ENCODE measurements at regions not wholly inside any gene's neighbourhood (a gene's known extent, or its start where the extent isn't known, plus 50 kb on each side); places are given as distances from the start of the nearest gene placed in this dataset.

- no peak for TF ChIP-seq POLR2A (IDR thresholded peaks at IDR 0.05)
- TF ChIP-seq, protein P1, sequence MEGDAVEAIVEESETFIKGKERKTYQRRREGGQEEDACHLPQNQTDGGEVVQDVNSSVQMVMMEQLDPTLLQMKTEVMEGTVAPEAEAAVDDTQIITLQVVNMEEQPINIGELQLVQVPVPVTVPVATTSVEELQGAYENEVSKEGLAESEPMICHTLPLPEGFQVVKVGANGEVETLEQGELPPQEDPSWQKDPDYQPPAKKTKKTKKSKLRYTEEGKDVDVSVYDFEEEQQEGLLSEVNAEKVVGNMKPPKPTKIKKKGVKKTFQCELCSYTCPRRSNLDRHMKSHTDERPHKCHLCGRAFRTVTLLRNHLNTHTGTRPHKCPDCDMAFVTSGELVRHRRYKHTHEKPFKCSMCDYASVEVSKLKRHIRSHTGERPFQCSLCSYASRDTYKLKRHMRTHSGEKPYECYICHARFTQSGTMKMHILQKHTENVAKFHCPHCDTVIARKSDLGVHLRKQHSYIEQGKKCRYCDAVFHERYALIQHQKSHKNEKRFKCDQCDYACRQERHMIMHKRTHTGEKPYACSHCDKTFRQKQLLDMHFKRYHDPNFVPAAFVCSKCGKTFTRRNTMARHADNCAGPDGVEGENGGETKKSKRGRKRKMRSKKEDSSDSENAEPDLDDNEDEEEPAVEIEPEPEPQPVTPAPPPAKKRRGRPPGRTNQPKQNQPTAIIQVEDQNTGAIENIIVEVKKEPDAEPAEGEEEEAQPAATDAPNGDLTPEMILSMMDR (IDR thresholded peaks at IDR 0.05), result no peak
Measured at GRCh38 chr9:119522381-119522780, 153.1 kb upstream of the BRINP1 start.
